SK-N-SH (cell line): ENCODE measurements at regions not wholly inside any gene's neighbourhood (a gene's known extent, or its start where the extent isn't known, plus 50 kb on each side); places are given as distances from the start of the nearest gene placed in this dataset.
A peak's percentile ranks its signal among the peaks of the same experiment; 100 is the strongest.

Source experiments
- CTCF ChIA-PET: fragments of 300-600, 350-600 bp; formaldehyde crosslinking; extraction: SDS; loops from one replicate; lab custom pipeline; 2021; lab: Yijun Ruan, JAX
- POLR2A ChIA-PET: fragments of 350-600 bp; sonication (Branson Sonifier 250); formaldehyde crosslinking; extraction: SDS; loops from one replicate; lab custom pipeline; 2020; ENCODE audit warnings: antibody characterized with exemption, inconsistent platforms; lab: Yijun Ruan, JAX
- DNase-seq: peaks from one replicate; pipeline ENCODE4 v3.0.0; 2012
- H2AFZ ChIP-seq: fragments of 200-600 bp; sonication (generic); 2 replicates; pipeline ENCODE4 v1.8.1; 2016; ENCODE audit warnings: antibody characterized with exemption, mild to moderate bottlenecking, low read depth
- H3F3A ChIP-seq: fragments of 200-600 bp; sonication (generic); replicated peaks from 2 replicates; pipeline ENCODE3; 2016; ENCODE audit warnings: antibody characterized with exemption, mild to moderate bottlenecking; ENCODE audit not compliant: insufficient read depth
- H3K27ac ChIP-seq, 2 experiments: fragments of 200-500 bp in 1 of 2; fragments of 200-600 bp in 1 of 2; sonication (Bioruptor generic) in 1 of 2; sonication (generic), shearing (Covaris generic) in 1 of 2; 2 replicates each; pipeline versions ENCODE4 v1.5.1 to v1.6.1; 2014 to 2016; ENCODE audit warnings: low read depth in 2 of 2, inconsistent platforms in 1 of 2, low read length in 1 of 2, mild to moderate bottlenecking in 1 of 2, mixed read lengths in 1 of 2
- H3K27me3 ChIP-seq: fragments of 200-600 bp; sonication (generic), shearing (Covaris generic); 2 replicates; pipeline ENCODE4 v1.6.1; 2016; ENCODE audit warnings: mixed run types; ENCODE audit not compliant: insufficient read depth
- H3K36me3 ChIP-seq, 2 experiments: fragments of 200-500 bp in 1 of 2; fragments of 200-600 bp in 1 of 2; sonication (Bioruptor generic) in 1 of 2; sonication (generic) in 1 of 2; replicated peaks in 1 of 2; 2 replicates each; pipeline versions ENCODE3 to v1.5.1; 2014 to 2016; ENCODE audit warnings: low read length in 1 of 2, mild to moderate bottlenecking in 1 of 2; ENCODE audit not compliant: insufficient read depth in 2 of 2, control insufficient read depth in 1 of 2
- H3K4me1 ChIP-seq, 2 experiments: fragments of 200-500 bp in 1 of 2; fragments of 200-600 bp in 1 of 2; sonication (Bioruptor generic) in 1 of 2; sonication (generic), shearing (Covaris generic) in 1 of 2; 2 replicates each; pipeline versions ENCODE4 v1.5.1 to v1.6.1; 2014 to 2016; ENCODE audit warnings: low read depth in 1 of 2, low read length in 1 of 2, mixed run types in 1 of 2; ENCODE audit not compliant: insufficient read depth in 2 of 2, control insufficient read depth in 1 of 2
- H3K4me2 ChIP-seq: fragments of 200-600 bp; sonication (generic), shearing (Covaris generic); 2 replicates; pipeline ENCODE4 v1.6.1; 2017; ENCODE audit warnings: mixed run types
- H3K4me3 ChIP-seq, 2 experiments: fragments of 200-500 bp in 1 of 2; fragments of 200-600 bp in 1 of 2; sonication (Bioruptor generic) in 1 of 2; sonication (generic), shearing (Covaris generic) in 1 of 2; 2 replicates each; pipeline versions ENCODE4 v1.5.1 to v1.8.1; 2014 to 2016; ENCODE audit warnings: low read depth in 2 of 2, inconsistent platforms in 1 of 2, low read length in 1 of 2, mild to moderate bottlenecking in 1 of 2, mixed read lengths in 1 of 2, moderate library complexity in 1 of 2
- H3K79me2 ChIP-seq: fragments of 200-600 bp; sonication (generic); 2 replicates; pipeline ENCODE4 v1.8.1; 2017; ENCODE audit warnings: mild to moderate bottlenecking; ENCODE audit not compliant: insufficient read depth
- H3K9ac ChIP-seq: fragments of 200-600 bp; sonication (generic); 2 replicates; pipeline ENCODE4 v1.6.1; 2017; ENCODE audit warnings: mixed run types
- H3K9me2 ChIP-seq: fragments of 200-600 bp; sonication (generic); 2 replicates; pipeline ENCODE4 v1.6.1; 2017; ENCODE audit warnings: mixed run types
- H3K9me3 ChIP-seq: fragments of 200-600 bp; sonication (generic); 2 replicates; pipeline ENCODE4 v1.6.1; 2017; ENCODE audit warnings: mixed run types, mild to moderate bottlenecking, moderate library complexity
- H4K20me1 ChIP-seq: fragments of 200-600 bp; sonication (generic); 2 replicates; pipeline ENCODE4 v1.6.1; 2017; ENCODE audit warnings: mild to moderate bottlenecking, mixed run types; ENCODE audit not compliant: insufficient read depth
- CHD2 ChIP-seq: fragments of 150-350 bp; IDR thresholded peaks from 2 replicates; pipeline ENCODE4 v1.6.1; 2018; ENCODE audit warnings: low read length; ENCODE audit not compliant: partially characterized antibody
- ELF1 ChIP-seq: IDR thresholded peaks from 2 replicates; pipeline ENCODE4 v1.4.0; 2012
- EP300 ChIP-seq, 2 experiments: IDR thresholded peaks; 2 replicates each; pipeline versions ENCODE4 v1.4.0 to v1.6.1; 2012; ENCODE audit warnings: borderline replicate concordance in 1 of 2, low read depth in 1 of 2, low read length in 1 of 2
- EZH2phosphoT487 ChIP-seq: fragments of 200-600 bp; sonication (generic); IDR thresholded peaks from 2 replicates; pipeline ENCODE4 v1.6.1; 2017; ENCODE audit warnings: low read depth, mixed run types, mild to moderate bottlenecking, antibody characterized with exemption, moderate library complexity, borderline replicate concordance
- FOSL2 ChIP-seq: IDR thresholded peaks from 2 replicates; pipeline ENCODE4 v1.4.0; 2012; ENCODE audit warnings: low read depth, mild to moderate bottlenecking, moderate library complexity, borderline replicate concordance
- FOXJ3 ChIP-seq: sonication (generic); formaldehyde crosslinking; IDR thresholded peaks from 2 replicates; pipeline ENCODE4 v1.5.1; 2020; ENCODE audit warnings: mild to moderate bottlenecking, missing genetic modification reagents
- FOXM1 ChIP-seq: IDR thresholded peaks from 2 replicates; pipeline ENCODE4 v1.4.0; 2012; ENCODE audit warnings: low read depth, mild to moderate bottlenecking
- GABPA ChIP-seq: IDR thresholded peaks from 2 replicates; pipeline ENCODE4 v1.4.0; 2012; ENCODE audit warnings: low read depth, mild to moderate bottlenecking
- GATA2 ChIP-seq: sonication (generic); formaldehyde crosslinking; IDR thresholded peaks from 2 replicates; pipeline ENCODE4 v1.5.0; 2020; ENCODE audit warnings: mild to moderate bottlenecking, missing genetic modification reagents
- IRF3 ChIP-seq: fragments of 150-350 bp; IDR thresholded peaks from 2 replicates; pipeline ENCODE4 v1.6.1; 2016; ENCODE audit warnings: mild to moderate bottlenecking, low read depth, low read length
- JUND ChIP-seq: IDR thresholded peaks from 2 replicates; pipeline ENCODE4 v1.4.0; 2012
- MAX ChIP-seq: IDR thresholded peaks from 2 replicates; pipeline ENCODE4 v1.4.0; 2012; ENCODE audit warnings: low read depth
- MEF2A ChIP-seq: IDR thresholded peaks from 2 replicates; pipeline ENCODE4 v1.4.0; 2012; ENCODE audit warnings: low read depth, borderline replicate concordance
- MXI1 ChIP-seq: IDR thresholded peaks from 2 replicates; pipeline ENCODE4 v1.6.1; 2012; ENCODE audit warnings: mild to moderate bottlenecking, low read depth, low read length, improper control_type of control experiment
- NRF1 ChIP-seq: IDR thresholded peaks from 2 replicates; pipeline ENCODE4 v1.6.1; 2012; ENCODE audit warnings: low read depth, mild to moderate bottlenecking, low read length
- PBX3 ChIP-seq: IDR thresholded peaks from 2 replicates; pipeline ENCODE4; 2012
- POLR2AphosphoS5 ChIP-seq: IDR thresholded peaks from 2 replicates; pipeline ENCODE4 v1.6.1; 2012; ENCODE audit warnings: low read depth, low read length
- RAD21 ChIP-seq: IDR thresholded peaks from 2 replicates; pipeline ENCODE4 v1.6.1; 2012; ENCODE audit warnings: mild to moderate bottlenecking, low read length
- RCOR1 ChIP-seq: fragments of 150-350 bp; IDR thresholded peaks from 2 replicates; pipeline ENCODE4 v1.6.1; 2017; ENCODE audit warnings: antibody characterized with exemption, low read length
- RFX5 ChIP-seq: IDR thresholded peaks from 2 replicates; pipeline ENCODE4 v1.6.1; 2012; ENCODE audit warnings: mild to moderate bottlenecking, improper control_type of control experiment, low read length
- RXRA ChIP-seq: IDR thresholded peaks from 2 replicates; pipeline ENCODE4 v1.4.0; 2012; ENCODE audit warnings: low read depth, mild to moderate bottlenecking, borderline replicate concordance
- SIN3A ChIP-seq: IDR thresholded peaks from 2 replicates; pipeline ENCODE4 v1.6.1; 2012; ENCODE audit warnings: low read depth, mild to moderate bottlenecking, low read length, moderate library complexity, borderline replicate concordance
- SMC3 ChIP-seq: IDR thresholded peaks from 2 replicates; pipeline ENCODE4 v1.6.1; 2012; ENCODE audit warnings: low read depth, low read length, improper control_type of control experiment
- TAF1 ChIP-seq: IDR thresholded peaks from 2 replicates; pipeline ENCODE4 v1.6.1; 2012; ENCODE audit warnings: low read depth, mild to moderate bottlenecking, low read length, moderate library complexity, borderline replicate concordance
- TCF12 ChIP-seq: IDR thresholded peaks from 2 replicates; pipeline ENCODE4 v1.4.0; 2012
- TEAD4 ChIP-seq: IDR thresholded peaks from 2 replicates; pipeline ENCODE4 v1.4.0; 2012; ENCODE audit warnings: mild to moderate bottlenecking, borderline replicate concordance; ENCODE audit not compliant: insufficient read depth
- USF1 ChIP-seq: IDR thresholded peaks from 2 replicates; pipeline ENCODE4 v1.4.0; 2012; ENCODE audit warnings: low read depth, borderline replicate concordance
- USF2 ChIP-seq: fragments of 150-350 bp; IDR thresholded peaks from 2 replicates; pipeline ENCODE4 v1.6.1; 2017; ENCODE audit warnings: antibody characterized with exemption, low read length, low read depth, borderline replicate concordance
- ZBTB33 ChIP-seq: IDR thresholded peaks from 2 replicates; pipeline ENCODE4 v1.4.0; 2012; ENCODE audit warnings: low read depth, borderline replicate concordance
- WGBS: methylation state at CpG from one replicate; pipeline ENCODE4 v1.1.6; 2017; ENCODE audit warnings: low lambda C conversion rate; 5-methylcytosine and 5-hydroxymethylcytosine counted together

GRCh38 chr9:28503573-28503972, 930.3 kb upstream of the C9orf72 start:
- CTCF ChIA-PET: interaction anchor here (0.6 kb wide), 1 partner anchor 81 kb away, joined by 3 read pairs; no protein-coding TSS in a partner anchor
- no peak for TF ChIP-seq TEAD4
- no peak for TF ChIP-seq FOXJ3 (CRISPR knock-in tag)
- TF ChIP-seq EZH2phosphoT487: no peak
- no peak for TF ChIP-seq NRF1
- TF ChIP-seq SIN3A: no peak
- TF ChIP-seq MXI1: no peak
- TF ChIP-seq RFX5: no peak
- no peak for TF ChIP-seq SMC3
- 0 out of 2 replicates have a peak, but pooled peaks have one; percentile 8 for TF ChIP-seq PBX3
- no peak for TF ChIP-seq ZBTB33
- no peak for TF ChIP-seq IRF3
- TF ChIP-seq USF2: no peak
- no peak for TF ChIP-seq USF1
- peak; percentile 90 for TF ChIP-seq TCF12
- TF ChIP-seq RXRA: no peak
- TF ChIP-seq RCOR1: no peak
- TF ChIP-seq RAD21: no peak
- TF ChIP-seq FOXM1: no peak
- no peak for TF ChIP-seq CHD2
- no peak for TF ChIP-seq MEF2A
- TF ChIP-seq JUND: peak; percentile 52; the same call in 1 of the 2 replicates
- no peak for TF ChIP-seq ELF1
- TF ChIP-seq POLR2AphosphoS5: no peak; the same call in 1 of the 2 replicates
- peak in 1 of 2 experiments; percentile 15; a peak in 1 of 4 replicates for TF ChIP-seq EP300 (IDR thresholded peaks at IDR 0.05; ENCODE audit: borderline replicate concordance in 1 of 2, low read depth in 1 of 2, low read length in 1 of 2)
- TF ChIP-seq TAF1: no peak
- peak; percentile 77; the same call in 1 of the 2 replicates for TF ChIP-seq FOSL2
- no peak for TF ChIP-seq MAX
- no peak for TF ChIP-seq GATA2 (CRISPR knock-in tag)
- TF ChIP-seq GABPA: no peak

More at GRCh38 chr9:28503573-28503972, 930.3 kb upstream of the C9orf72 start:
- H3K4me2 ChIP-seq: no peak overlapping the region; the same call in 1 of the 2 replicates
- POLR2A ChIA-PET: no interaction called here
- no peaks in the 10 kb centered on the region for H4K20me1 ChIP-seq
- peaks cover 9% of the 10 kb centered on the region for H3F3A ChIP-seq
- no peaks in the 10 kb centered on the region for H3K36me3 ChIP-seq
- no peaks in the 10 kb centered on the region for H3K9me2 ChIP-seq
- peak overlapping the region in 1 of 2 experiments; percentile 85; a peak in 2 of 4 replicates for H3K27ac ChIP-seq
- no peaks in the 10 kb centered on the region for H3K27me3 ChIP-seq
- DNase-seq: no peak
- peaks cover 0 to 14% of the 10 kb centered on the region in 2 experiments; a peak in 3 of 4 replicates for H3K4me1 ChIP-seq
- H3K79me2 ChIP-seq: no peaks in the 10 kb centered on the region
- no peaks in the 10 kb centered on the region for H3K9me3 ChIP-seq
- H3K9ac ChIP-seq: no peak overlapping the region; the same call in 1 of the 2 replicates
- no peak overlapping the region for H2AFZ ChIP-seq
- no peak overlapping the region for H3K4me3 ChIP-seq
- 24% methylated on average over 4 of the region's 4 CpGs for WGBS
